ENCODE measurements at regions not wholly inside any gene's neighbourhood (a gene's known extent, or its start where the extent isn't known, plus 50 kb on each side); places are given as distances from the start of the nearest gene placed in this dataset.

GRCh38 chr15:98398056-98398455, 250.3 kb upstream of the IGF1R start:
- no peaks in the 10 kb centered on the region for H3K79me2 ChIP-seq (ENCODE audit: insufficient read depth, low read length)
- H3K27ac Mint-ChIP-seq (ENCODE audit: unreplicated experiment), result no peak overlapping the region
- no peak overlapping the region for H3K9ac ChIP-seq (ENCODE audit: low read length)
- no peak overlapping the region for H3K4me3 ChIP-seq (ENCODE audit: insufficient read depth, low read depth, low read length)
- no peak for FAIRE-seq
- H3K27me3 Mint-ChIP-seq (ENCODE audit: low read depth, unreplicated experiment), result peaks cover 28% of the 10 kb centered on the region
- no peaks in the 10 kb centered on the region for H3K36me3 ChIP-seq (ENCODE audit: insufficient read depth, low read length)
- peaks cover 2% of the 10 kb centered on the region for H3K9me3 ChIP-seq (ENCODE audit: insufficient read depth, low read depth, low read length)
- H3K27me3 ChIP-seq (ENCODE audit: insufficient read depth, low read length), result no peaks in the 10 kb centered on the region
- TF ChIP-seq EZH2 (IDR thresholded peaks at IDR 0.05; ENCODE audit: insufficient read depth, low read length) (no peak), CTCF (IDR thresholded peaks at IDR 0.05; ENCODE audit: insufficient read depth, low read depth, low read length) (no peak)
- H2AFZ ChIP-seq (ENCODE audit: low read depth, low read length), result no peak overlapping the region
- H3K4me1 Mint-ChIP-seq (ENCODE audit: low read depth, unreplicated experiment), result no peaks in the 10 kb centered on the region
- DNase-seq (ENCODE audit: low read depth), result no peak
- H3K9me3 Mint-ChIP-seq (ENCODE audit: unreplicated experiment), result peaks cover 6% of the 10 kb centered on the region
- no peak overlapping the region for H3K4me2 ChIP-seq (ENCODE audit: low read length)
- no peaks in the 10 kb centered on the region for H3K36me3 Mint-ChIP-seq (ENCODE audit: low read depth, unreplicated experiment)
- no peaks in the 10 kb centered on the region for H3K4me1 ChIP-seq (ENCODE audit: insufficient read depth, low read length)
- H3K4me3 Mint-ChIP-seq (ENCODE audit: unreplicated experiment), result no peak overlapping the region
- H3K27ac ChIP-seq (ENCODE audit: low read depth, low read length), result no peak overlapping the region
- no peaks in the 10 kb centered on the region for H4K20me1 ChIP-seq (ENCODE audit: insufficient read depth, low read length)

DNA sequence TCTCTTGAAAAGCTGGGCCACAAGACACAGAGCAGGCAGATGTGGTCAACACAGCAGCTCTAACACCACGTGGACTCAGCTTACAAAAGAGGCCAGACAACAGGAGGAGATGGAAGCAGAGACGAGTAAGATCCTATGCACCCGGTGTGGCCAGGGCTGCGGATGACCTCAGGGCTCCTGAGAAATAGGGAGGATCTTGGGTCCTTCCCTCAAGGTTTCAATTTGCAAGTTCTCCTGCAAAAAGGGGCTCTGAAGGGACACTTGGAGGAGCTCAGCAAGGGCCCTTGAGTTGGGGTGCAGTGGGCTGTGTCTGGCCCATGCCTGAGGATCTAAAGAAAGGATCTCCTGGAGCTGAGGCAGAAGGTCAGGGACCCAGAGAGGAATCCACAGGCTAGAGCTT, 249.5 kb upstream of the IGF1R start:
- no peaks in the 10 kb centered on the region for H3K36me3 ChIP-seq (ENCODE audit: insufficient read depth, low read length)
- Mint-ChIP-seq H3K27ac (ENCODE audit: unreplicated experiment) (no peak overlapping the region), H3K4me3 (ENCODE audit: unreplicated experiment) (no peak overlapping the region), H3K9me3 (ENCODE audit: unreplicated experiment) (peaks cover 6% of the 10 kb centered on the region), H3K4me1 (ENCODE audit: low read depth, unreplicated experiment) (no peaks in the 10 kb centered on the region), H3K36me3 (ENCODE audit: low read depth, unreplicated experiment) (no peaks in the 10 kb centered on the region), H3K27me3 (ENCODE audit: low read depth, unreplicated experiment) (peaks cover 26% of the 10 kb centered on the region)
- H3K4me1 ChIP-seq (ENCODE audit: insufficient read depth, low read length), result no peaks in the 10 kb centered on the region
- H4K20me1 ChIP-seq (ENCODE audit: insufficient read depth, low read length), result no peaks in the 10 kb centered on the region
- H3K27me3 ChIP-seq (ENCODE audit: insufficient read depth, low read length), result no peaks in the 10 kb centered on the region
- TF ChIP-seq EZH2 (IDR thresholded peaks at IDR 0.05; ENCODE audit: insufficient read depth, low read length) (no peak), CTCF (IDR thresholded peaks at IDR 0.05; ENCODE audit: insufficient read depth, low read depth, low read length) (no peak)
- H3K9ac ChIP-seq (ENCODE audit: low read length), result no peak overlapping the region
- DNase-seq (ENCODE audit: low read depth) (no peak), FAIRE-seq (no peak)
- H2AFZ ChIP-seq (ENCODE audit: low read depth, low read length), result no peak overlapping the region
- no peak overlapping the region for H3K4me2 ChIP-seq (ENCODE audit: low read length)
- peaks cover 2% of the 10 kb centered on the region for H3K9me3 ChIP-seq (ENCODE audit: insufficient read depth, low read depth, low read length)
- no peak overlapping the region for H3K27ac ChIP-seq (ENCODE audit: low read depth, low read length)
- H3K79me2 ChIP-seq (ENCODE audit: insufficient read depth, low read length), result no peaks in the 10 kb centered on the region
- H3K4me3 ChIP-seq (ENCODE audit: insufficient read depth, low read depth, low read length), result no peak overlapping the region

- H3K4me1 Mint-ChIP-seq (ENCODE audit: low read depth, unreplicated experiment), result no peaks in the 10 kb centered on the region
- H3K4me2 ChIP-seq (ENCODE audit: low read length), result no peak overlapping the region
- FAIRE-seq (no peak), DNase-seq (ENCODE audit: low read depth) (no peak)
- no peak overlapping the region for H3K9ac ChIP-seq (ENCODE audit: low read length)
- H3K27ac ChIP-seq (ENCODE audit: low read depth, low read length), result no peak overlapping the region
- H3K4me1 ChIP-seq (ENCODE audit: insufficient read depth, low read length), result no peaks in the 10 kb centered on the region
- no peaks in the 10 kb centered on the region for H3K36me3 Mint-ChIP-seq (ENCODE audit: low read depth, unreplicated experiment)
- H3K27me3 Mint-ChIP-seq (ENCODE audit: low read depth, unreplicated experiment), result peaks cover 26% of the 10 kb centered on the region
- no peak for TF ChIP-seq EZH2 (IDR thresholded peaks at IDR 0.05; ENCODE audit: insufficient read depth, low read length)
- TF ChIP-seq CTCF (IDR thresholded peaks at IDR 0.05; ENCODE audit: insufficient read depth, low read depth, low read length), result no peak
- peaks cover 6% of the 10 kb centered on the region for H3K9me3 Mint-ChIP-seq (ENCODE audit: unreplicated experiment)
- no peaks in the 10 kb centered on the region for H4K20me1 ChIP-seq (ENCODE audit: insufficient read depth, low read length)
- no peak overlapping the region for H3K4me3 ChIP-seq (ENCODE audit: insufficient read depth, low read depth, low read length)
- H2AFZ ChIP-seq (ENCODE audit: low read depth, low read length), result no peak overlapping the region
- no peaks in the 10 kb centered on the region for H3K27me3 ChIP-seq (ENCODE audit: insufficient read depth, low read length)
- H3K27ac Mint-ChIP-seq (ENCODE audit: unreplicated experiment), result no peak overlapping the region
- H3K36me3 ChIP-seq (ENCODE audit: insufficient read depth, low read length), result no peaks in the 10 kb centered on the region
- no peaks in the 10 kb centered on the region for H3K79me2 ChIP-seq (ENCODE audit: insufficient read depth, low read length)
- H3K4me3 Mint-ChIP-seq (ENCODE audit: unreplicated experiment), result no peak overlapping the region
- H3K9me3 ChIP-seq (ENCODE audit: insufficient read depth, low read depth, low read length), result peaks cover 2% of the 10 kb centered on the region
These were observed 248.2 kb upstream of the IGF1R start for GRCh38 chr15:98400120-98400519.
